ENCODE measurements at regions not wholly inside any gene's neighbourhood (a gene's known extent, or its start where the extent isn't known, plus 50 kb on each side); places are given as distances from the start of the nearest gene placed in this dataset.

DNA sequence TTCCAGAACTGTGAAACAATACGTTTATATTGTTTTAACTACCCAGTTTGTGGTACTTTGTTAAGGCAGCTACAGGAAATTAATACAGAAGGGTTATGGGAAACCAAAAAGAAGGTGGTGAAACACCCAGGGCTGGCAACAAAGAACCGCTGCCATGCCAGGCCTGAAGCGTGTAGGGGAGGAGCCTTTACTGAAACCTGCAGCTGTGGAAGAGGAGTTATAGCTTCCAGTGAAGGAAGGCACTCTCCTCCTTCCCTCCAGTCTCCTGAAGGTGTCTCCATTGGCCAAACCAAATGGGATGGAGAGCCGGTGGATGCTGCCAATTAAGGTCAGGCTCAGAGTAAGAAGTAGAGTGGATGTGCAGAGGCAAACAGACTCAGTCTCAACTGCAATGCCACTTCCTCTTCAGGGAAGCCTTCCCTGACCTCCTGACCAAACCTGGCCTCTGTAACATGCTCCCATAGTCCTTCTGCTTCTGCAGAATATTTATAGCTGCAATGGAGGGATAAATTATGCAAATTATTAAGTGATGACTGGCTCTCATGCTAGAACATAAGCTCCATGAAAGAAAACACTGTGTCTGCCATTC, 168.3 kb downstream of the DAD1 start:
- no peak for TF ChIP-seq CTCF (IDR thresholded peaks at IDR 0.05)
- TF ChIP-seq EZH2 (IDR thresholded peaks at IDR 0.05; ENCODE audit: borderline replicate concordance, insufficient read depth, low read depth, low read length, poor library complexity, severe bottlenecking): no peak
